ENCODE measurements at regions not wholly inside any gene's neighbourhood (a gene's known extent, or its start where the extent isn't known, plus 50 kb on each side); places are given as distances from the start of the nearest gene placed in this dataset.

GRCh38 chr9:24698881-24699518, 153.3 kb upstream of the IZUMO3 start:
- TF ChIP-seq, protein P1, sequence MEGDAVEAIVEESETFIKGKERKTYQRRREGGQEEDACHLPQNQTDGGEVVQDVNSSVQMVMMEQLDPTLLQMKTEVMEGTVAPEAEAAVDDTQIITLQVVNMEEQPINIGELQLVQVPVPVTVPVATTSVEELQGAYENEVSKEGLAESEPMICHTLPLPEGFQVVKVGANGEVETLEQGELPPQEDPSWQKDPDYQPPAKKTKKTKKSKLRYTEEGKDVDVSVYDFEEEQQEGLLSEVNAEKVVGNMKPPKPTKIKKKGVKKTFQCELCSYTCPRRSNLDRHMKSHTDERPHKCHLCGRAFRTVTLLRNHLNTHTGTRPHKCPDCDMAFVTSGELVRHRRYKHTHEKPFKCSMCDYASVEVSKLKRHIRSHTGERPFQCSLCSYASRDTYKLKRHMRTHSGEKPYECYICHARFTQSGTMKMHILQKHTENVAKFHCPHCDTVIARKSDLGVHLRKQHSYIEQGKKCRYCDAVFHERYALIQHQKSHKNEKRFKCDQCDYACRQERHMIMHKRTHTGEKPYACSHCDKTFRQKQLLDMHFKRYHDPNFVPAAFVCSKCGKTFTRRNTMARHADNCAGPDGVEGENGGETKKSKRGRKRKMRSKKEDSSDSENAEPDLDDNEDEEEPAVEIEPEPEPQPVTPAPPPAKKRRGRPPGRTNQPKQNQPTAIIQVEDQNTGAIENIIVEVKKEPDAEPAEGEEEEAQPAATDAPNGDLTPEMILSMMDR (IDR thresholded peaks at IDR 0.05), result no peak
- TF ChIP-seq REST (IDR thresholded peaks at IDR 0.05; ENCODE audit: insufficient read depth in 1 of 2, low read depth in 2 of 2, low read length in 1 of 2) (no peak), TCF7L2 (IDR thresholded peaks at IDR 0.05; ENCODE audit: low read depth, low read length) (no peak), POLR2AphosphoS5 (IDR thresholded peaks at IDR 0.05; ENCODE audit: low read depth, low read length) (no peak)
